Thoracic aorta (tissue), 2 donors: ENCODE measurements at regions not wholly inside any gene's neighbourhood (a gene's known extent, or its start where the extent isn't known, plus 50 kb on each side); places are given as distances from the start of the nearest gene placed in this dataset.

Source experiments
- ATAC-seq: fragments of 150-250 bp; one replicate; pipeline ENCODE4 v1.8.0; 2017; ENCODE audit warnings: low read depth; ENCODE audit not compliant: insufficient number of reproducible peaks, low FRiP score
- DNase-seq: peaks from one replicate; pipeline ENCODE4 v3.0.0-alpha.2; 2020; ENCODE audit warnings: low spot score
- H3K27ac ChIP-seq, 2 donors: fragments of 200-600 bp; sonication (generic); 1 replicate in 1 of 2; 2 replicates in 1 of 2; pipeline ENCODE4 v1.5.1; 2016; ENCODE audit warnings: mild to moderate bottlenecking in 2 of 2, moderate library complexity in 2 of 2
- H3K27me3 ChIP-seq: fragments of 200-600 bp; sonication (generic); replicated peaks from 2 replicates; pipeline ENCODE4 v1.6.0; 2016; ENCODE audit warnings: mild to moderate bottlenecking; ENCODE audit not compliant: insufficient read depth
- H3K36me3 ChIP-seq: fragments of 200-600 bp; sonication (generic); one replicate; pipeline ENCODE4 v1.5.1; 2016
- H3K4me1 ChIP-seq, 2 donors: fragments of 200-600 bp; sonication (generic); 1 replicate in 1 of 2; 2 replicates in 1 of 2; pipeline versions ENCODE4 v1.5.1 to v1.6.0; 2016; ENCODE audit warnings: low read depth in 2 of 2, mild to moderate bottlenecking in 1 of 2; ENCODE audit not compliant: control insufficient read depth in 1 of 2
- H3K4me3 ChIP-seq: fragments of 200-600 bp; sonication (generic); 2 replicates; pipeline ENCODE4 v1.5.1; 2016; ENCODE audit warnings: mild to moderate bottlenecking
- H3K9me3 ChIP-seq: fragments of 200-600 bp; sonication (generic); 2 replicates; pipeline ENCODE4 v1.5.1; 2016
- TF ChIP-seq, protein P1 (sequence below): fragments of 200-600 bp; sonication (generic); IDR thresholded peaks from one replicate; pipeline ENCODE4 v1.5.1; 2019; ENCODE audit warnings: antibody characterized with exemption

DNA sequence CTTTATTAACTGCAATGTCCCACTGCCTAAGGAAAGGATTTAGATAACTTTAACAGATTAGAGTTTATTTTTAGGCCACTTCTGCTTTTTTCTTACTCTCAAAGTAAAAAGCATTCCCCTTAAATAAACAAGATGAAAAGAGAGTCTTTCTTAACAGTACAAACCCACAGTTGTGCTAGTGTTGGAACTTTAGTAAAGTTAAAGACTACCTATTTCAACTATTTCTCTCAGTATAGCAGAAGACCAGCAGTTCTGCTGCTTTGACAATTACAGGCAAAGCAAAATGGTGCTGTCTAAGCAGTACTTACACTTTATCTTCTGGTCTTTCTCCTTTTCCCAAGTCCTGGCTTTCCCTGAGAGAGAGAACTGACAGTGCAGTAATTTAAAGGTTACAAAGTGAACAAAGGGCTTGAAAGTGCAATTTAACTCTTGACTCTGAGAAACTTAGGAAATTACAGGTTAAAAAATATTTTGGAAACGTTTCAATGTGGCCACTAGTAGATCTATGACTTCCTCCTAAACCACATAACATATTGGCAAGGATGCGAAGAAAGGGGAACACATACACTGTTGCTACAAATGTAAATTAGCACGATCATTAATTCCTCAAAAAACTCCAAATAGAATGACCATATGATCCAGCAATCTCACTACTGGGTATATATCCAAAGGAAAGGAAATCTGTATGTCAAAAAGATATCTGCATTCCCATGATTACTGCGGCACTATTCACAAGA lies 135.4 kb upstream of the POGK start:
- no peaks in the 10 kb centered on the region for H3K36me3 ChIP-seq
- no peak overlapping the region for H3K4me3 ChIP-seq
- no peaks in the 10 kb centered on the region for H3K9me3 ChIP-seq
- TF ChIP-seq, protein P1, sequence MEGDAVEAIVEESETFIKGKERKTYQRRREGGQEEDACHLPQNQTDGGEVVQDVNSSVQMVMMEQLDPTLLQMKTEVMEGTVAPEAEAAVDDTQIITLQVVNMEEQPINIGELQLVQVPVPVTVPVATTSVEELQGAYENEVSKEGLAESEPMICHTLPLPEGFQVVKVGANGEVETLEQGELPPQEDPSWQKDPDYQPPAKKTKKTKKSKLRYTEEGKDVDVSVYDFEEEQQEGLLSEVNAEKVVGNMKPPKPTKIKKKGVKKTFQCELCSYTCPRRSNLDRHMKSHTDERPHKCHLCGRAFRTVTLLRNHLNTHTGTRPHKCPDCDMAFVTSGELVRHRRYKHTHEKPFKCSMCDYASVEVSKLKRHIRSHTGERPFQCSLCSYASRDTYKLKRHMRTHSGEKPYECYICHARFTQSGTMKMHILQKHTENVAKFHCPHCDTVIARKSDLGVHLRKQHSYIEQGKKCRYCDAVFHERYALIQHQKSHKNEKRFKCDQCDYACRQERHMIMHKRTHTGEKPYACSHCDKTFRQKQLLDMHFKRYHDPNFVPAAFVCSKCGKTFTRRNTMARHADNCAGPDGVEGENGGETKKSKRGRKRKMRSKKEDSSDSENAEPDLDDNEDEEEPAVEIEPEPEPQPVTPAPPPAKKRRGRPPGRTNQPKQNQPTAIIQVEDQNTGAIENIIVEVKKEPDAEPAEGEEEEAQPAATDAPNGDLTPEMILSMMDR: no peak
- ATAC-seq: no peak
- H3K4me1 ChIP-seq: no peaks in the 10 kb centered on the region
- no peak for DNase-seq
- H3K27ac ChIP-seq: no peak overlapping the region
- H3K27me3 ChIP-seq: no peaks in the 10 kb centered on the region

GRCh38 chr1:166705376-166706289 lies 133.6 kb upstream of the POGK start:
- H3K27me3 ChIP-seq: no peaks in the 10 kb centered on the region
- no peak overlapping the region for H3K4me3 ChIP-seq
- TF ChIP-seq, protein P1: no peak
- H3K4me1 ChIP-seq: no peaks in the 10 kb centered on the region
- H3K36me3 ChIP-seq: no peaks in the 10 kb centered on the region
- DNase-seq (no peak), ATAC-seq (no peak)
- H3K27ac ChIP-seq: no peak overlapping the region
- H3K9me3 ChIP-seq: no peaks in the 10 kb centered on the region

GRCh38 chr1:166716620-166717019 lies 122.7 kb upstream of the POGK start:
- Histone ChIP-seq H3K9me3 (no peaks in the 10 kb centered on the region), H3K27ac (no peak overlapping the region), H3K4me3 (no peak overlapping the region), H3K36me3 (no peaks in the 10 kb centered on the region), H3K27me3 (no peaks in the 10 kb centered on the region), H3K4me1 (no peaks in the 10 kb centered on the region)
- TF ChIP-seq, protein P1: no peak
- no peak for ATAC-seq
- no peak for DNase-seq

- H3K4me3 ChIP-seq: no peak overlapping the region
- no peaks in the 10 kb centered on the region for H3K4me1 ChIP-seq
- TF ChIP-seq, protein P1: no peak
- DNase-seq (no peak), ATAC-seq (no peak)
- H3K9me3 ChIP-seq: no peaks in the 10 kb centered on the region
- no peaks in the 10 kb centered on the region for H3K27me3 ChIP-seq
- H3K27ac ChIP-seq: no peak overlapping the region
- H3K36me3 ChIP-seq: no peaks in the 10 kb centered on the region
Observed at GRCh38 chr1:166721145-166721544, 118.1 kb upstream of the POGK start.

DNA sequence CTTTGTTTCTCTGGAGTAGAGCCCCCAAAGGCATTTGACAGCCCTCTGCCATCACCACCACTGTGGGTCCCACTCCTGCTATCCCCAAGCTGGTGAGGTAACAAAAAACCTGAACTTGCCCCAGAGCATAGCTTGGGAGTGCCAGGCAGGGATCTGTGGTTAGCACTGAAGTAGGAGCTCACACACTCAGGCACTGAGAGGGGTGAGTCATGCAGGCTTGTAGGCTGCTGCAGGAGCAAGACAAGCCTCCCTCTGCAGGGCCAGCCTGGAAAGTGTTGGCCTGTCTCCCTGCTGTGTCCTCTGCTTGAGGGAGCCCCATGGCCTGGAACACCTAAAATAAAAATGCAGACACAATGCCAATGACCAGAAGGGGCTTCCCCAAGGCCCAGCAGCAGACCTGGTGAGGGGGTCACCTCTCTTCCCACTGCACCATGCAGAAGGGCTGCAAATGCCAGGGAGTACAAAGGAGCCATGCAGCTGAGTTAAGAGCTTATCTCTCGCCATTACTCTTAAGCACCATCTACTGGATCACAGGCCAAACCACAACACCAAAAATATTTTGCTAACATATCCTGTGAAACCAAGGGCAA lies 108.9 kb upstream of the POGK start:
- DNase-seq (no peak), ATAC-seq (no peak)
- Histone ChIP-seq H3K4me1 (no peaks in the 10 kb centered on the region), H3K27ac (no peak overlapping the region), H3K9me3 (no peaks in the 10 kb centered on the region), H3K36me3 (no peaks in the 10 kb centered on the region), H3K27me3 (no peaks in the 10 kb centered on the region), H3K4me3 (no peak overlapping the region)
- TF ChIP-seq, protein P1: no peak
